ENCODE measurements at regions not wholly inside any gene's neighbourhood (a gene's known extent, or its start where the extent isn't known, plus 50 kb on each side); places are given as distances from the start of the nearest gene placed in this dataset.
"Not testable (repeated sequence)": the region's sequence is repeated elsewhere in the genome, so short reads cannot be mapped to it uniquely, and the experiment has no call there.

GRCh38 chr10:100642295-100642994 lies 102.9 kb upstream of the PAX2 start:
- no peak for DNase-seq

GRCh38 chr10:100645091-100645490 lies 100.3 kb upstream of the PAX2 start:
- DNase-seq: no peak

GRCh38 chr10:100645613-100646392 lies 99.6 kb upstream of the PAX2 start:
- DNase-seq: no peak

GRCh38 chr10:100647928-100648327 lies 97.5 kb upstream of the PAX2 start:
- DNase-seq: no peak

- no peak for DNase-seq
These were observed 94.7 kb upstream of the PAX2 start for GRCh38 chr10:100650693-100651092.

GRCh38 chr10:100651099-100651498 lies 94.3 kb upstream of the PAX2 start:
- not testable (repeated sequence) for DNase-seq

GRCh38 chr10:100651916-100652315 lies 93.5 kb upstream of the PAX2 start:
- no peak for DNase-seq

GRCh38 chr10:100652406-100653135 lies 92.8 kb upstream of the PAX2 start:
- no peak for DNase-seq

GRCh38 chr10:100653238-100653956 lies 92.0 kb upstream of the PAX2 start:
- no peak for DNase-seq

- peak; percentile 34 for DNase-seq
These were observed 91.2 kb upstream of the PAX2 start for GRCh38 chr10:100653957-100654781.

GRCh38 chr10:100654782-100655325 lies 90.5 kb upstream of the PAX2 start:
- DNase-seq: no peak

GRCh38 chr10:100655326-100655759 lies 90.0 kb upstream of the PAX2 start:
- DNase-seq: no peak

- no peak for DNase-seq
These were observed 89.5 kb upstream of the PAX2 start for GRCh38 chr10:100655760-100656421.

GRCh38 chr10:100656454-100656853 lies 88.9 kb upstream of the PAX2 start:
- peak; percentile 24 for DNase-seq

GRCh38 chr10:100658269-100658668 lies 87.1 kb upstream of the PAX2 start:
- no peak for DNase-seq

GRCh38 chr10:100659361-100660098 lies 85.9 kb upstream of the PAX2 start:
- DNase-seq: no peak

- no peak for DNase-seq
These were observed 85.0 kb upstream of the PAX2 start for GRCh38 chr10:100660365-100660764.

GRCh38 chr10:100660945-100661344 lies 84.4 kb upstream of the PAX2 start:
- no peak for DNase-seq

- no peak for DNase-seq
These were observed 83.9 kb upstream of the PAX2 start for GRCh38 chr10:100661520-100661919.

GRCh38 chr10:100662067-100662466 lies 83.3 kb upstream of the PAX2 start:
- no peak for DNase-seq

Data from fibroblast of skin of right quadriceps (primary cell).